ENCODE measurements at regions not wholly inside any gene's neighbourhood (a gene's known extent, or its start where the extent isn't known, plus 50 kb on each side); places are given as distances from the start of the nearest gene placed in this dataset.

- Histone ChIP-seq H3K4me1 (ENCODE audit: control insufficient read depth in 2 of 2, insufficient read depth in 2 of 2, low read length in 2 of 2) (peaks cover 0 to 3% of the 10 kb centered on the region in 2 donors), H3K36me3 (ENCODE audit: control insufficient read depth in 2 of 3, insufficient read depth in 3 of 3, low read length in 3 of 3) (no peaks in the 10 kb centered on the region), H3K27me3 (ENCODE audit: control insufficient read depth in 2 of 2, insufficient read depth in 2 of 2, low read length in 2 of 2) (no peaks in the 10 kb centered on the region), H3K9me3 (ENCODE audit: control insufficient read depth in 2 of 3, low read length in 3 of 3) (no peaks in the 10 kb centered on the region), H3K27ac (ENCODE audit: low read depth, low read length) (no peak overlapping the region), H3K4me3 (ENCODE audit: low read length) (no peak overlapping the region)
- Mint-ChIP-seq H3K4me3 (no peak overlapping the region), H3K27me3 (peaks cover 0 to 8% (median 0%) of the 10 kb centered on the region in 5 donors), H3K27ac (no peak overlapping the region), H3K36me3 (no peaks in the 10 kb centered on the region), H3K9me3 (peaks cover 0 to 3% (median 0%) of the 10 kb centered on the region in 11 donors), H3K4me1 (peaks cover 0 to 10% (median 7%) of the 10 kb centered on the region in 7 donors)
- ChIA-PET POLR2A (no interaction called here), CTCF (no interaction called here)
- intact Hi-C loops (cut with micrococcal nuclease) = no loop called here
- DNase-seq (no peak), ATAC-seq (no peak)
Measured at GRCh38 chr18:57913686-57914085, 110.6 kb upstream of the ATP8B1 start.

- CTCF ChIA-PET = no interaction called here
- no peaks in the 10 kb centered on the region for H3K36me3 Mint-ChIP-seq
- no peak for ATAC-seq
Measured at GRCh38 chr18:57910817-57911216, 107.7 kb upstream of the ATP8B1 start.

GRCh38 chr18:57910134-57910533, 107.0 kb upstream of the ATP8B1 start:
- Mint-ChIP-seq H3K4me3 (no peak overlapping the region), H3K4me1 (no peaks in the 10 kb centered on the region), H3K36me3 (no peaks in the 10 kb centered on the region), H3K27me3 (peaks cover 10 to 21% (median 14%) of the 10 kb centered on the region in 5 donors), H3K27ac (no peak overlapping the region), H3K9me3 (no peaks in the 10 kb centered on the region)
- Histone ChIP-seq H3K27ac (ENCODE audit: low read depth, low read length) (no peak overlapping the region), H3K9me3 (ENCODE audit: control insufficient read depth in 2 of 3, low read length in 3 of 3) (no peaks in the 10 kb centered on the region), H3K27me3 (ENCODE audit: control insufficient read depth in 2 of 2, insufficient read depth in 2 of 2, low read length in 2 of 2) (no peaks in the 10 kb centered on the region), H3K4me3 (ENCODE audit: low read length) (no peak overlapping the region), H3K4me1 (ENCODE audit: control insufficient read depth in 2 of 2, insufficient read depth in 2 of 2, low read length in 2 of 2) (no peaks in the 10 kb centered on the region), H3K36me3 (ENCODE audit: control insufficient read depth in 2 of 3, insufficient read depth in 3 of 3, low read length in 3 of 3) (no peaks in the 10 kb centered on the region)
- no peak for DNase-seq
- CTCF ChIA-PET = no interaction called here
- intact Hi-C loops (cut with micrococcal nuclease) = no loop called here
- ATAC-seq = no peak
- POLR2A ChIA-PET = no interaction called here

More at GRCh38 chr18:57910817-57911216, 107.7 kb upstream of the ATP8B1 start:
- Histone ChIP-seq H3K4me1 (ENCODE audit: control insufficient read depth in 2 of 2, insufficient read depth in 2 of 2, low read length in 2 of 2) (no peaks in the 10 kb centered on the region), H3K36me3 (ENCODE audit: control insufficient read depth in 2 of 3, insufficient read depth in 3 of 3, low read length in 3 of 3) (no peaks in the 10 kb centered on the region), H3K27ac (ENCODE audit: low read depth, low read length) (no peak overlapping the region), H3K4me3 (ENCODE audit: low read length) (no peak overlapping the region), H3K9me3 (ENCODE audit: control insufficient read depth in 2 of 3, low read length in 3 of 3) (no peaks in the 10 kb centered on the region), H3K27me3 (ENCODE audit: control insufficient read depth in 2 of 2, insufficient read depth in 2 of 2, low read length in 2 of 2) (no peaks in the 10 kb centered on the region)
- Mint-ChIP-seq H3K4me3 (no peak overlapping the region), H3K27ac (no peak overlapping the region), H3K27me3 (peaks cover 10 to 17% (median 13%) of the 10 kb centered on the region in 5 donors), H3K4me1 (peaks cover 0 to 1% (median 1%) of the 10 kb centered on the region in 7 donors), H3K9me3 (no peaks in the 10 kb centered on the region)
- intact Hi-C loops (cut with micrococcal nuclease) = no loop called here
- DNase-seq = no peak
- POLR2A ChIA-PET = no interaction called here

GRCh38 chr18:57909620-57910019, 106.5 kb upstream of the ATP8B1 start:
- Histone ChIP-seq H3K4me1 (ENCODE audit: control insufficient read depth in 2 of 2, insufficient read depth in 2 of 2, low read length in 2 of 2) (no peaks in the 10 kb centered on the region), H3K36me3 (ENCODE audit: control insufficient read depth in 2 of 3, insufficient read depth in 3 of 3, low read length in 3 of 3) (no peaks in the 10 kb centered on the region), H3K9me3 (ENCODE audit: control insufficient read depth in 2 of 3, low read length in 3 of 3) (no peaks in the 10 kb centered on the region), H3K4me3 (ENCODE audit: low read length) (no peak overlapping the region), H3K27ac (ENCODE audit: low read depth, low read length) (no peak overlapping the region), H3K27me3 (ENCODE audit: control insufficient read depth in 2 of 2, insufficient read depth in 2 of 2, low read length in 2 of 2) (no peaks in the 10 kb centered on the region)
- Mint-ChIP-seq H3K9me3 (no peaks in the 10 kb centered on the region), H3K27ac (no peak overlapping the region), H3K27me3 (peaks cover 10 to 21% (median 14%) of the 10 kb centered on the region in 5 donors), H3K36me3 (no peaks in the 10 kb centered on the region), H3K4me1 (no peaks in the 10 kb centered on the region), H3K4me3 (no peak overlapping the region)
- ChIA-PET POLR2A (no interaction called here), CTCF (no interaction called here)
- DNase-seq = no peak
- ATAC-seq = no peak
- intact Hi-C loops (cut with micrococcal nuclease) = no loop called here

GRCh38 chr18:57908092-57908491, 105.0 kb upstream of the ATP8B1 start:
- ATAC-seq (no peak), DNase-seq (no peak)
- no peaks in the 10 kb centered on the region for H3K36me3 Mint-ChIP-seq
- CTCF ChIA-PET = no interaction called here
- no peak overlapping the region for H3K27ac Mint-ChIP-seq
- intact Hi-C loops (cut with micrococcal nuclease) = no loop called here
- no peaks in the 10 kb centered on the region for H3K4me1 Mint-ChIP-seq
- H3K4me3 Mint-ChIP-seq = no peak overlapping the region
- Histone ChIP-seq H3K27me3 (ENCODE audit: control insufficient read depth in 2 of 2, insufficient read depth in 2 of 2, low read length in 2 of 2) (no peaks in the 10 kb centered on the region), H3K36me3 (ENCODE audit: control insufficient read depth in 2 of 3, insufficient read depth in 3 of 3, low read length in 3 of 3) (no peaks in the 10 kb centered on the region), H3K9me3 (ENCODE audit: control insufficient read depth in 2 of 3, low read length in 3 of 3) (no peaks in the 10 kb centered on the region), H3K27ac (ENCODE audit: low read depth, low read length) (no peak overlapping the region), H3K4me1 (ENCODE audit: control insufficient read depth in 2 of 2, insufficient read depth in 2 of 2, low read length in 2 of 2) (no peaks in the 10 kb centered on the region), H3K4me3 (ENCODE audit: low read length) (no peak overlapping the region)
- H3K9me3 Mint-ChIP-seq = no peaks in the 10 kb centered on the region
- peaks cover 5 to 21% (median 14%) of the 10 kb centered on the region in 5 donors for H3K27me3 Mint-ChIP-seq
- POLR2A ChIA-PET = no interaction called here

GRCh38 chr18:57907550-57907949, 104.4 kb upstream of the ATP8B1 start:
- Histone ChIP-seq H3K4me1 (ENCODE audit: control insufficient read depth in 2 of 2, insufficient read depth in 2 of 2, low read length in 2 of 2) (no peaks in the 10 kb centered on the region), H3K36me3 (ENCODE audit: control insufficient read depth in 2 of 3, insufficient read depth in 3 of 3, low read length in 3 of 3) (no peaks in the 10 kb centered on the region), H3K4me3 (ENCODE audit: low read length) (no peak overlapping the region), H3K9me3 (ENCODE audit: control insufficient read depth in 2 of 3, low read length in 3 of 3) (no peaks in the 10 kb centered on the region), H3K27me3 (ENCODE audit: control insufficient read depth in 2 of 2, insufficient read depth in 2 of 2, low read length in 2 of 2) (no peaks in the 10 kb centered on the region), H3K27ac (ENCODE audit: low read depth, low read length) (no peak overlapping the region)
- Mint-ChIP-seq H3K4me1 (no peaks in the 10 kb centered on the region), H3K4me3 (no peak overlapping the region), H3K27me3 (peaks cover 5 to 21% (median 14%) of the 10 kb centered on the region in 5 donors), H3K9me3 (no peaks in the 10 kb centered on the region), H3K27ac (no peak overlapping the region), H3K36me3 (no peaks in the 10 kb centered on the region)
- ChIA-PET CTCF (no interaction called here), POLR2A (no interaction called here)
- DNase-seq (no peak), ATAC-seq (no peak)
- intact Hi-C loops (cut with micrococcal nuclease) = no loop called here

- no peaks in the 10 kb centered on the region for H3K27me3 ChIP-seq (ENCODE audit: control insufficient read depth in 2 of 2, insufficient read depth in 2 of 2, low read length in 2 of 2)
- no peak for DNase-seq
Measured at GRCh38 chr18:57906852-57907251, 103.7 kb upstream of the ATP8B1 start.

More at GRCh38 chr18:57906852-57907251, 103.7 kb upstream of the ATP8B1 start:
- Histone ChIP-seq H3K4me1 (ENCODE audit: control insufficient read depth in 2 of 2, insufficient read depth in 2 of 2, low read length in 2 of 2) (no peaks in the 10 kb centered on the region), H3K4me3 (ENCODE audit: low read length) (no peak overlapping the region), H3K9me3 (ENCODE audit: control insufficient read depth in 2 of 3, low read length in 3 of 3) (no peaks in the 10 kb centered on the region), H3K36me3 (ENCODE audit: control insufficient read depth in 2 of 3, insufficient read depth in 3 of 3, low read length in 3 of 3) (no peaks in the 10 kb centered on the region), H3K27ac (ENCODE audit: low read depth, low read length) (no peak overlapping the region)
- no peak for ATAC-seq
- Mint-ChIP-seq H3K36me3 (no peaks in the 10 kb centered on the region), H3K27ac (no peak overlapping the region), H3K4me1 (no peaks in the 10 kb centered on the region), H3K4me3 (no peak overlapping the region), H3K9me3 (no peaks in the 10 kb centered on the region), H3K27me3 (peaks cover 5 to 21% (median 14%) of the 10 kb centered on the region in 5 donors)
- intact Hi-C loops (cut with micrococcal nuclease) = no loop called here
- ChIA-PET POLR2A (no interaction called here), CTCF (no interaction called here)
